HUES6 (cell line): ENCODE measurements at regions not wholly inside any gene's neighbourhood (a gene's known extent, or its start where the extent isn't known, plus 50 kb on each side); places are given as distances from the start of the nearest gene placed in this dataset.

Experiments used
- H3K27ac ChIP-seq: 2 replicates; pipeline ENCODE4 v1.7.0; 2013; ENCODE audit warnings: low read depth, mild to moderate bottlenecking, low read length, inconsistent platforms
- H3K27me3 ChIP-seq: 2 replicates; pipeline ENCODE4 v1.6.1; 2013; ENCODE audit warnings: low read length; ENCODE audit not compliant: control insufficient read depth, insufficient read depth
- H3K36me3 ChIP-seq: 2 replicates; pipeline ENCODE4 v1.6.1; 2013; ENCODE audit warnings: low read length; ENCODE audit not compliant: control insufficient read depth, insufficient read depth
- H3K4me1 ChIP-seq: 2 replicates; pipeline ENCODE4 v1.6.1; 2013; ENCODE audit warnings: low read length; ENCODE audit not compliant: control insufficient read depth, insufficient read depth
- H3K4me3 ChIP-seq: 2 replicates; pipeline ENCODE4 v1.5.1; 2013; ENCODE audit warnings: low read depth, low read length
- H3K9ac ChIP-seq: one replicate; pipeline ENCODE4 v1.6.1; 2013; ENCODE audit warnings: mild to moderate bottlenecking, low read length
- H3K9me3 ChIP-seq: 2 replicates; pipeline ENCODE4 v1.6.1; 2013; ENCODE audit warnings: low read depth, low read length; ENCODE audit not compliant: control insufficient read depth, insufficient read depth

GRCh38 chr11:37078521-37078920 is 480.5 kb upstream of the RAG2 start:
- H3K27me3 ChIP-seq: no peaks in the 10 kb centered on the region
- no peak overlapping the region for H3K4me3 ChIP-seq
- H3K9me3 ChIP-seq: no peaks in the 10 kb centered on the region
- H3K36me3 ChIP-seq: no peaks in the 10 kb centered on the region
- H3K9ac ChIP-seq: no peak overlapping the region
- no peaks in the 10 kb centered on the region for H3K4me1 ChIP-seq
- no peak overlapping the region for H3K27ac ChIP-seq

- Histone ChIP-seq H3K4me3 (no peak overlapping the region), H3K27me3 (no peaks in the 10 kb centered on the region), H3K9ac (no peak overlapping the region), H3K4me1 (no peaks in the 10 kb centered on the region), H3K36me3 (no peaks in the 10 kb centered on the region), H3K9me3 (no peaks in the 10 kb centered on the region), H3K27ac (no peak overlapping the region)
Measured at GRCh38 chr11:37076866-37077265, 478.8 kb upstream of the RAG2 start.

GRCh38 chr11:37072538-37073055 is 474.6 kb upstream of the RAG2 start:
- no peaks in the 10 kb centered on the region for H3K27me3 ChIP-seq
- H3K9me3 ChIP-seq: no peaks in the 10 kb centered on the region
- H3K4me3 ChIP-seq: no peak overlapping the region
- H3K4me1 ChIP-seq: no peaks in the 10 kb centered on the region
- no peaks in the 10 kb centered on the region for H3K36me3 ChIP-seq
- no peak overlapping the region for H3K27ac ChIP-seq
- H3K9ac ChIP-seq: no peak overlapping the region

DNA sequence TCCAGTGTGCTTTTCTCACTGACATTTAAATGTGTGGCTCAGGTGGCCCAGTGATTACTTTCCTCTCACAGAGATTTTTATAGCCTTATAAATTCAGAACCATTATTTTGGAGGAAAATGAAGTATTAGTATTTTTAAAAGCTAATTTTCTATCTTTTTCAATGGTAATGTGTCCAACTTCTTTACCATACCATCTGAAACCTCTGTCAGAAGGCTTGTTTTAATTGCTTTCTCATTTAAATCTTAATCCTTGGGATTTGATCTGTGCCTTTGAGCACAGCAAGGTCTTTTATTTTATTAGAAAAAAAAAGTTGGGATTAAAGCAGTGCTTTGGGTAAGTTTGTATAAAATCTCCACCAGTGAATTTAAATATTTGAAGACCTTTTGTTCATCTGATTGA is 452.3 kb upstream of the RAG2 start:
- Histone ChIP-seq H3K27ac (no peak overlapping the region), H3K9me3 (no peaks in the 10 kb centered on the region), H3K36me3 (no peaks in the 10 kb centered on the region), H3K4me1 (no peaks in the 10 kb centered on the region), H3K27me3 (no peaks in the 10 kb centered on the region), H3K9ac (no peak overlapping the region), H3K4me3 (no peak overlapping the region)

DNA sequence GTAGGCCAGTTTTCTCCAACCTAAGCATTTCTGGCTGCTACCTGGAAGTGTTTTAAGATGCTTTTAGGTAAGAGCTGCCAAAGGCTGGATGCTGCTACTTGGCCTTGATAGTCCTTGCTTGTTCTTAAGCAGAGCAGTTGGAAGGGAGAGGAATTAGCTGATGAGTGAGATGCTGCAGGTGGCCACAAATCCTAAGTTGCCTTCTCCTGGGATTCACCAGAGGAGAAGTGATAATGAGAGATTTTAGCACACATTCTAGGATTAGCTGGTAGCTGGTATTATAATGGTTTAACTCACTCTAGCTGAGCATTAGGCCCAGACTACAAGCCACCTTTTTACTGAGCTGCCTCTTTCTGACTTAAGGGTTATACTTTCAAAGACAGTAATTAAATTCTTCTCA is 442.9 kb upstream of the RAG2 start:
- Histone ChIP-seq H3K27ac (no peak overlapping the region), H3K4me1 (no peaks in the 10 kb centered on the region), H3K4me3 (no peak overlapping the region), H3K36me3 (no peaks in the 10 kb centered on the region), H3K9me3 (no peaks in the 10 kb centered on the region), H3K27me3 (no peaks in the 10 kb centered on the region), H3K9ac (no peak overlapping the region)

- Histone ChIP-seq H3K27me3 (no peaks in the 10 kb centered on the region), H3K27ac (no peak overlapping the region)
Measured at GRCh38 chr11:37038911-37039310, 440.9 kb upstream of the RAG2 start.

GRCh38 chr11:37026741-37027140 is 428.7 kb upstream of the RAG2 start:
- Histone ChIP-seq H3K9me3 (no peaks in the 10 kb centered on the region), H3K27ac (no peak overlapping the region), H3K27me3 (no peaks in the 10 kb centered on the region), H3K4me1 (peaks cover 9% of the 10 kb centered on the region; the same call in 1 of the 2 replicates), H3K36me3 (no peaks in the 10 kb centered on the region), H3K4me3 (no peak overlapping the region), H3K9ac (no peak overlapping the region)

More at GRCh38 chr11:37038911-37039310, 440.9 kb upstream of the RAG2 start:
- no peaks in the 10 kb centered on the region for H3K9me3 ChIP-seq
- H3K4me1 ChIP-seq: no peaks in the 10 kb centered on the region
- H3K36me3 ChIP-seq: no peaks in the 10 kb centered on the region
- no peak overlapping the region for H3K9ac ChIP-seq
- no peak overlapping the region for H3K4me3 ChIP-seq

GRCh38 chr11:37026326-37026725 is 428.3 kb upstream of the RAG2 start:
- Histone ChIP-seq H3K4me3 (no peak overlapping the region), H3K9ac (no peak overlapping the region)

GRCh38 chr11:37006563-37006962 is 408.5 kb upstream of the RAG2 start:
- H3K27ac ChIP-seq: no peak overlapping the region
- H3K27me3 ChIP-seq: no peaks in the 10 kb centered on the region
- no peaks in the 10 kb centered on the region for H3K9me3 ChIP-seq
- no peak overlapping the region for H3K4me3 ChIP-seq
- no peak overlapping the region for H3K9ac ChIP-seq
- H3K36me3 ChIP-seq: no peaks in the 10 kb centered on the region
- peaks cover 9% of the 10 kb centered on the region; the same call in 1 of the 2 replicates for H3K4me1 ChIP-seq

More at GRCh38 chr11:37026326-37026725, 428.3 kb upstream of the RAG2 start:
- Histone ChIP-seq H3K27me3 (no peaks in the 10 kb centered on the region), H3K36me3 (no peaks in the 10 kb centered on the region), H3K9me3 (no peaks in the 10 kb centered on the region), H3K27ac (0 out of 2 replicates have a peak overlapping the region, but pooled peaks have one; percentile 30), H3K4me1 (peaks cover 9% of the 10 kb centered on the region; the same call in 1 of the 2 replicates)

DNA sequence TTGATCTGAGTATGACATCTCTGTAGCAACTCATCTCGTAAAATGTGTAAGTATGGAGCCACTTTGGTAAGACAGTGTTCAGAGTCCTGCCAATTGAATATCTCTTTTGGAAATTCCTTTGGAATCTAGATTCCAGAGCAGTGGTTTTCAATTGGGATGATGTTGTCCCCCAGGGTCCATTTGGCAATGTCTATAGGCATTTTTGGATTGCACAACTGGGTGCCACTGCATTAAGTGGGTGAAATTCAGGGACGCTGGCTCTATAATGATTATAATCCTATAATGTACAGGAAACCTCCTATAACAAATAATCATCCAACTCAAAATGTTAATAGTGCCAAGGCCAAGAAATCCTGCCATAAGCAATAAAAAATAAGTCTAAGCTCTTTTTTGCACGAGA is 404.8 kb upstream of the RAG2 start:
- Histone ChIP-seq H3K9me3 (no peaks in the 10 kb centered on the region), H3K36me3 (no peaks in the 10 kb centered on the region), H3K4me3 (no peak overlapping the region), H3K27ac (no peak overlapping the region), H3K9ac (no peak overlapping the region), H3K27me3 (no peaks in the 10 kb centered on the region), H3K4me1 (peaks cover 9% of the 10 kb centered on the region; the same call in 1 of the 2 replicates)

GRCh38 chr11:36997656-36998055 is 399.6 kb upstream of the RAG2 start:
- no peak overlapping the region for H3K9ac ChIP-seq
- H3K36me3 ChIP-seq: no peaks in the 10 kb centered on the region
- no peak overlapping the region for H3K27ac ChIP-seq
- no peaks in the 10 kb centered on the region for H3K9me3 ChIP-seq
- H3K4me3 ChIP-seq: no peak overlapping the region
- no peaks in the 10 kb centered on the region for H3K27me3 ChIP-seq
- no peaks in the 10 kb centered on the region for H3K4me1 ChIP-seq

- Histone ChIP-seq H3K27ac (no peak overlapping the region), H3K9me3 (no peaks in the 10 kb centered on the region)
Measured at GRCh38 chr11:36996795-36997194, 398.8 kb upstream of the RAG2 start.

More at GRCh38 chr11:36996795-36997194, 398.8 kb upstream of the RAG2 start:
- Histone ChIP-seq H3K9ac (no peak overlapping the region), H3K27me3 (no peaks in the 10 kb centered on the region), H3K36me3 (no peaks in the 10 kb centered on the region), H3K4me1 (no peaks in the 10 kb centered on the region), H3K4me3 (no peak overlapping the region)
